Nucleus accumbens (tissue), 56 donors: ENCODE measurements at regions not wholly inside any gene's neighbourhood (a gene's known extent, or its start where the extent isn't known, plus 50 kb on each side); places are given as distances from the start of the nearest gene placed in this dataset.

Experiments
- DNase-seq, 56 donors: peaks; one replicate each; lab custom pipeline; 2025; lab: John Stamatoyannopoulos, UW

- no peak for DNase-seq
Observed at GRCh38 chr5:145510769-145511168, 324.4 kb downstream of the PRELID2 start.

- no peak for DNase-seq
Observed at GRCh38 chr5:145510324-145510723, 324.8 kb downstream of the PRELID2 start.

GRCh38 chr5:145509336-145510136 is 325.6 kb downstream of the PRELID2 start:
- DNase-seq = no peak

- DNase-seq = no peak
Observed at GRCh38 chr5:145506185-145506850, 328.8 kb downstream of the PRELID2 start.

GRCh38 chr5:145502906-145503305 is 332.2 kb downstream of the PRELID2 start:
- DNase-seq = no peak

- no peak for DNase-seq
Observed at GRCh38 chr5:145500710-145501109, 334.4 kb downstream of the PRELID2 start.

- no peak for DNase-seq
Observed at GRCh38 chr5:145499483-145499882, 335.7 kb downstream of the PRELID2 start.

- DNase-seq = no peak
Observed at GRCh38 chr5:145497052-145497451, 338.1 kb downstream of the PRELID2 start.

- no peak for DNase-seq
Observed at GRCh38 chr5:145495741-145496140, 339.4 kb downstream of the PRELID2 start.

GRCh38 chr5:145495196-145495595 is 339.9 kb downstream of the PRELID2 start:
- DNase-seq = no peak

GRCh38 chr5:145493435-145493834 is 341.7 kb downstream of the PRELID2 start:
- no peak for DNase-seq

GRCh38 chr5:145489516-145489915 is 345.6 kb downstream of the PRELID2 start:
- peak in 1 of 56 donors; percentile 9 for DNase-seq

- no peak for DNase-seq
Observed at GRCh38 chr5:145484158-145484557, 351.0 kb downstream of the PRELID2 start.

GRCh38 chr5:145483212-145483611 is 351.9 kb downstream of the PRELID2 start:
- no peak for DNase-seq

GRCh38 chr5:145479857-145480256 is 355.3 kb downstream of the PRELID2 start:
- DNase-seq = no peak

- no peak for DNase-seq
Observed at GRCh38 chr5:145479271-145479670, 355.9 kb downstream of the PRELID2 start.

GRCh38 chr5:145478651-145479050 is 356.5 kb downstream of the PRELID2 start:
- DNase-seq = no peak

- no peak for DNase-seq
Observed at GRCh38 chr5:145473042-145473642, 362.0 kb downstream of the PRELID2 start.

GRCh38 chr5:145471831-145472612 is 363.1 kb downstream of the PRELID2 start:
- DNase-seq = no peak

- DNase-seq = no peak
Observed at GRCh38 chr5:145471026-145471425, 364.1 kb downstream of the PRELID2 start.
